GM13977 (cell line): ENCODE measurements at regions not wholly inside any gene's neighbourhood (a gene's known extent, or its start where the extent isn't known, plus 50 kb on each side); places are given as distances from the start of the nearest gene placed in this dataset.

ENCODE experiments used
- DNase-seq: peaks from one replicate; pipeline ENCODE4 v3.0.0; 2012; ENCODE audit warnings: low spot score
- in situ Hi-C: fragments of 300-500 bp; cut with MboI; formaldehyde crosslinking; loops from one replicate; pipeline ENCODE4 v1.12.0; 2022; ENCODE audit warnings: low sequenced_read_pairs, low pct_unique_long_range_greater_than_20kb, mixed read lengths, inconsistent platforms; ENCODE audit not compliant: unreplicated experiment
- TF ChIP-seq, protein P1 (sequence below): IDR thresholded peaks from 2 replicates; pipeline ENCODE4 v1.5.1; 2012; ENCODE audit warnings: mild to moderate bottlenecking, control low read depth; ENCODE audit not compliant: insufficient read depth; ENCODE audit errors: extremely low read depth, missing control alignments

DNA sequence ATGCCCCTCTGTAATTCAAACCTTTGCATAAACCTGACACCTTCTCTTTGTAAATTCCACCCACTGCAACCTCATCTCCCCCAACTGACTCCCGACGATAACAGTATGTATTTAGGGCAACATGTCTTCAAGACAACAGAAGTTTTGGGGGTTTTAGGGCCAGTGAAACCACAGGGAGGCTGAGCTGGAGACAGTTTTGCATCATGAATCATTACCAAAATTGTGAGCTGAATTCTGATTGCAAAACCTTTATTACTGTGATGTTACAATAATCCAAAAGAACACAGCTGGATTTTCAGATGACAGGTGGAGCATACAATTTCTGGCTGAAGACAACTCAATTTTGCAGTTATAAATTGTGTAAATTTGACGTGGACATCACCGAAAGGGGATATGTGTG lies 281.3 kb upstream of the TTC14 start:
- in situ Hi-C loops = no loop called here
- TF ChIP-seq, protein P1, sequence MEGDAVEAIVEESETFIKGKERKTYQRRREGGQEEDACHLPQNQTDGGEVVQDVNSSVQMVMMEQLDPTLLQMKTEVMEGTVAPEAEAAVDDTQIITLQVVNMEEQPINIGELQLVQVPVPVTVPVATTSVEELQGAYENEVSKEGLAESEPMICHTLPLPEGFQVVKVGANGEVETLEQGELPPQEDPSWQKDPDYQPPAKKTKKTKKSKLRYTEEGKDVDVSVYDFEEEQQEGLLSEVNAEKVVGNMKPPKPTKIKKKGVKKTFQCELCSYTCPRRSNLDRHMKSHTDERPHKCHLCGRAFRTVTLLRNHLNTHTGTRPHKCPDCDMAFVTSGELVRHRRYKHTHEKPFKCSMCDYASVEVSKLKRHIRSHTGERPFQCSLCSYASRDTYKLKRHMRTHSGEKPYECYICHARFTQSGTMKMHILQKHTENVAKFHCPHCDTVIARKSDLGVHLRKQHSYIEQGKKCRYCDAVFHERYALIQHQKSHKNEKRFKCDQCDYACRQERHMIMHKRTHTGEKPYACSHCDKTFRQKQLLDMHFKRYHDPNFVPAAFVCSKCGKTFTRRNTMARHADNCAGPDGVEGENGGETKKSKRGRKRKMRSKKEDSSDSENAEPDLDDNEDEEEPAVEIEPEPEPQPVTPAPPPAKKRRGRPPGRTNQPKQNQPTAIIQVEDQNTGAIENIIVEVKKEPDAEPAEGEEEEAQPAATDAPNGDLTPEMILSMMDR = no peak
- no peak for DNase-seq

DNA sequence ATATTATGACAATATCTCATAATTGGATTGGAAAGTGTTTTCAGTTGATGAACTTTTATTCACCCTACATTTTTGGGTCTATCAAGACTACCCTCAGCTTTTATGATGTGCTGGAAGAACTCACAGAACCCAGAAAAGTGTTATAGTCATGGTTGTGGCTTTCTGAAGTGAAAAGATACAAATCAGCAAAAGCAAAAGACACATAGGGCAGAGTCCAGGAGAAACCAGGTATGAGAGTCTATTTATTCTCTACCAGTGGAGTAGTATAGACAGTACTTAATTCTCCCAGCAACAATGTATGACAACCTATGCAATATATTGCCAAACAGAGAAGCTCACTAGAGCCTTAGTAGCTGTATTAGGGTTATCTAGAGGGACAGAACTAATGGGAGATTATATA lies 280.4 kb upstream of the TTC14 start:
- TF ChIP-seq, protein P1 = no peak
- DNase-seq = no peak
- in situ Hi-C loops = no loop called here

DNA sequence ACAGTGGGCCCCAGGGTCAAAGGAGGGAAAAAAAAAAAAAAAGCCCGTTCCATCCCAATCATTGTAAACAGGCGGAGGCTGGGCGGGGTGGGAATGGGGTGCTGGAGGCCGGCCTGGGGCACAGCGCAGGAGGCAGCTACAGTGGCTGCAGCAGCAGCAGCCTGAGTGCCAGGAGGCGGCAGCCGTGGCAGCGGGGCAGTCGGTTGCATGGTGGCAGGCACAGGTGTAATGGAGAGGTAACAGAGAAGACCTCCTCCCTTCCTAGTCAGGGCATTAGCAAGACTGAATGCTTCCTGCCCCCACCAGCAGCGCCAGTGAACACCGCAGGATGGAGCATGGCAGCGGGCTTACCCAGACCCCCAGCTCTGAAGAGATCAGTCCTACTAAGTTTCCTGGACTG lies 279.1 kb upstream of the TTC14 start:
- TF ChIP-seq, protein P1 = no peak
- in situ Hi-C loops = no loop called here
- no peak for DNase-seq

DNA sequence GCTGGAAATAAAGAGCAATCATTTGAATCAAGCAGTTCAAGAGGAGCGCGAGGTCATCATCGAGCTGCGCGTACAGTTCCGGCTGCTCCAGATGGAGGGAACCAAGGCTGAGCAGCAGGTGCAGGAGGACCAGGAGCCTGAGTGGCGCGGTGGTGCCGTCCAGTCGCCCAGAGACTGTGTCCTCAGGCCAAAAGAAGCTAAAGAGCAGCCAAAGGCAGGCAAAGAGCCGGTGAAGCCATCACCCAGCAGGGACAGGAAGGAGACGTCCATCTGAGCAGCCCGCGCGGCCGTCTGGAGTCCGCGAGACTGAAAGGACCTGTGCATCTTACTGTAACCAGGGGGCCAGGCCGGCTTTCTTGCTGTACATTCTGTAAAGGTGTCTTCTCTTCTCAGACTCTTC lies 277.2 kb upstream of the TTC14 start:
- in situ Hi-C loops = no loop called here
- DNase-seq = no peak
- TF ChIP-seq, protein P1 = no peak

DNA sequence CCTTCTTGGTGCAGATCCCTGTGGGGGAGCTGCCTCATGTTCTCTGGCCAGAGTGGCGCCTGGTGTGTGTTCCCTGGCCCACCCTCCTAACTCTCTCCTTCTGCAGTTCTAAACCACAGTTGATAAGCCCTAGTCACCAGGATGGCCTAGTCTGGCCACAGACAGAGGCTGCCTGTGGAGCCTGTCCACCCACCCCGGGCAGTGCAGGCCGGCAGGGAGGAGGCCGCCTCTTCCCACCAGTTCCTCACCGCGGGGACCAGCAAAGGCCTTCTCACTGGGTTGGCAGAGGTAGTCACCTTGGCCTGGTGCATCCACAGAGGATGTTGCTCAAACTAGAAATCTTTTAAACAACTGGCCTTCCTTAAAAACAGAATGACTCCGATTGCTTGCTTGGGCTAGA lies 276.4 kb upstream of the TTC14 start:
- DNase-seq = no peak
- in situ Hi-C loops = no loop called here
- TF ChIP-seq, protein P1 = no peak

DNA sequence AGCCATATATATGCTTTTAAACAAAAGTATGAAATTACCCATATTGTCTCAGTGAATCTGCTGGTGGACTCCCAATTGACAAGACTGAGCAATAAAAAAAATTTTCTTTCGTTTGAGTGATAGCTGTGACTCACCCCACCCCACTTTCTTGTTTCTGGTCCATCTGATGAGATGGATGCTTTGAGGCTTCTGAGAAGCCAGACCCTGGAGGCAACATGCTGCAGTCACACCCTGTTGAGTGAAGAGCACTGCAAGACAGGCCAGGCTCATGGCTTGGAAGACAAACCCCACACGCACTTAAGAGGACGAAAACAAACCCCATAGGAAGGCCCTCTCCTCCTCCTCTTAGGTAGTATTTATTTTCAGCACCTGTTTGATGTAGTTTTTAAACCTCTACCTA lies 276.0 kb upstream of the TTC14 start:
- in situ Hi-C loops = no loop called here
- DNase-seq = no peak
- TF ChIP-seq, protein P1 = no peak

DNA sequence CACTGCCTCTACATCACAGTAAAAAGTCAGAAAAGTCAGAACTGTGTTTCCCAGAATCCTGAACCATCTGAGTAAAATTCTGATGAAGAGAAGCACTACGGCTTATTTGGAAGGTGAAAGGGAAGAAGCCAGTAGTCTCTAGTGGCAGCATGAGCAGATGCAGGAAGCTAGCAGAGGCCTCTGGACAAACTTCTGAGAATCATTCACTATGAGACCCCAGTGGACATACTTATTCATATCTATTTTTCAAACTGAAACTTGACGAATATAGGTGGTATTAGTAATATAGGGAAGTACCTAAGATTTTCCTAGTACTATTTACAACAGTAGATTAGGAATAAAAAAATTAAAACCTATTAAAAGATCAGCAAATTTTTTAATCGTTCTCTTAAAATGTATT lies 272.8 kb upstream of the TTC14 start:
- TF ChIP-seq, protein P1 = peak; percentile 25
- in situ Hi-C loops = no loop called here
- DNase-seq = peak; percentile 55
